HEK293T (cell line): ENCODE measurements at regions not wholly inside any gene's neighbourhood (a gene's known extent, or its start where the extent isn't known, plus 50 kb on each side); places are given as distances from the start of the nearest gene placed in this dataset.

Experiments used
- CTCF ChIA-PET: fragments of 350-600 bp; formaldehyde crosslinking; extraction: SDS; loops from one replicate; lab custom pipeline; 2021; ENCODE audit warnings: antibody characterized with exemption, inconsistent platforms; lab: Yijun Ruan, JAX
- POLR2A ChIA-PET: fragments of 350-600 bp; formaldehyde crosslinking; extraction: SDS; loops from one replicate; lab custom pipeline; 2020; ENCODE audit warnings: antibody characterized with exemption, inconsistent platforms; lab: Yijun Ruan, JAX
- DNase-seq: peaks from one replicate; pipeline ENCODE4 v3.0.0; 2012; ENCODE audit warnings: mixed read lengths; ENCODE audit errors: extremely low spot score
- ARNT ChIP-seq: fragments of 450-650 bp; IDR thresholded peaks from 2 replicates; pipeline ENCODE4 v1.6.1; 2017; ENCODE audit warnings: mild to moderate bottlenecking
- BHLHE40 ChIP-seq: fragments of 450-650 bp; IDR thresholded peaks from 2 replicates; pipeline ENCODE4 v1.6.1; 2016; ENCODE audit warnings: mild to moderate bottlenecking, moderate library complexity, borderline replicate concordance
- CTBP1 ChIP-seq: fragments of 450-650 bp; IDR thresholded peaks from 2 replicates; pipeline ENCODE4 v1.6.1; 2016; ENCODE audit warnings: borderline replicate concordance
- ELF4 ChIP-seq: fragments of 450-650 bp; IDR thresholded peaks from 2 replicates; pipeline ENCODE4 v1.6.1; 2017; ENCODE audit warnings: antibody characterized with exemption
- FOXA1 ChIP-seq: fragments of 450-650 bp; IDR thresholded peaks from 2 replicates; pipeline ENCODE4 v1.6.1; 2016; ENCODE audit warnings: mild to moderate bottlenecking
- FOXK2 ChIP-seq: fragments of 450-650 bp; IDR thresholded peaks from 2 replicates; pipeline ENCODE4 v1.6.1; 2016; ENCODE audit warnings: mild to moderate bottlenecking
- FOXM1 ChIP-seq: fragments of 450-650 bp; IDR thresholded peaks from 2 replicates; pipeline ENCODE4 v1.6.1; 2017; ENCODE audit warnings: mild to moderate bottlenecking, borderline replicate concordance
- HDGF ChIP-seq: fragments of 450-650 bp; IDR thresholded peaks from 2 replicates; pipeline ENCODE4 v1.6.1; 2017; ENCODE audit warnings: antibody characterized with exemption, borderline replicate concordance
- L3MBTL2 ChIP-seq: fragments of 450-650 bp; conservative IDR thresholded peaks from 2 replicates; pipeline ENCODE4 v1.6.1; 2016; ENCODE audit warnings: mild to moderate bottlenecking
- LEF1 ChIP-seq: fragments of 450-650 bp; IDR thresholded peaks from 2 replicates; pipeline ENCODE4 v1.6.1; 2017; ENCODE audit warnings: mild to moderate bottlenecking, borderline replicate concordance
- NFRKB ChIP-seq: fragments of 450-650 bp; IDR thresholded peaks from 2 replicates; pipeline ENCODE4 v1.6.1; 2016; ENCODE audit warnings: mild to moderate bottlenecking, moderate library complexity
- SP1 ChIP-seq: fragments of 450-650 bp; IDR thresholded peaks from 2 replicates; pipeline ENCODE4 v1.6.1; 2017
- SUZ12 ChIP-seq: fragments of 450-650 bp; IDR thresholded peaks from 2 replicates; pipeline ENCODE4 v1.6.1; 2016; ENCODE audit warnings: mild to moderate bottlenecking
- TARDBP ChIP-seq: fragments of 450-650 bp; IDR thresholded peaks from 2 replicates; pipeline ENCODE4 v1.6.1; 2016
- ZNF384 ChIP-seq: fragments of 450-650 bp; IDR thresholded peaks from 2 replicates; pipeline ENCODE4 v1.6.1; 2016
- TF ChIP-seq, protein P1 (sequence below): fragments of 450-650 bp; IDR thresholded peaks from 2 replicates; pipeline ENCODE4 v1.6.1; 2016

- ChIA-PET CTCF (no interaction called here), POLR2A (no interaction called here)
- TF ChIP-seq FOXM1 (no peak), ZNF384 (no peak), BHLHE40 (no peak), TARDBP (no peak), FOXK2 (no peak), SUZ12 (no peak), ARNT (no peak), LEF1 (no peak), ELF4 (no peak), NFRKB (no peak), SP1 (no peak), FOXA1 (no peak), CTBP1 (no peak), L3MBTL2 (no peak), HDGF (no peak)
- TF ChIP-seq, protein P1, sequence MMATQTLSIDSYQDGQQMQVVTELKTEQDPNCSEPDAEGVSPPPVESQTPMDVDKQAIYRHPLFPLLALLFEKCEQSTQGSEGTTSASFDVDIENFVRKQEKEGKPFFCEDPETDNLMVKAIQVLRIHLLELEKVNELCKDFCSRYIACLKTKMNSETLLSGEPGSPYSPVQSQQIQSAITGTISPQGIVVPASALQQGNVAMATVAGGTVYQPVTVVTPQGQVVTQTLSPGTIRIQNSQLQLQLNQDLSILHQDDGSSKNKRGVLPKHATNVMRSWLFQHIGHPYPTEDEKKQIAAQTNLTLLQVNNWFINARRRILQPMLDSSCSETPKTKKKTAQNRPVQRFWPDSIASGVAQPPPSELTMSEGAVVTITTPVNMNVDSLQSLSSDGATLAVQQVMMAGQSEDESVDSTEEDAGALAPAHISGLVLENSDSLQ: no peak
- no peak for DNase-seq
Measured at GRCh38 chr4:119696963-119697362, 68.4 kb upstream of the PDE5A start.

- POLR2A ChIA-PET: no interaction called here
- TF ChIP-seq FOXA1 (no peak), CTBP1 (no peak), HDGF (no peak), ELF4 (no peak), ZNF384 (no peak), FOXM1 (no peak), SP1 (no peak), LEF1 (no peak), L3MBTL2 (no peak), NFRKB (no peak), TARDBP (no peak), BHLHE40 (no peak)
- TF ChIP-seq, protein P1: no peak
- DNase-seq: no peak
- CTCF ChIA-PET: no interaction called here
Measured at GRCh38 chr4:119695216-119695615, 66.6 kb upstream of the PDE5A start.

- CTCF ChIA-PET: no interaction called here
- DNase-seq: no peak
Measured at GRCh38 chr4:119693126-119693525, 64.5 kb upstream of the PDE5A start.

DNA sequence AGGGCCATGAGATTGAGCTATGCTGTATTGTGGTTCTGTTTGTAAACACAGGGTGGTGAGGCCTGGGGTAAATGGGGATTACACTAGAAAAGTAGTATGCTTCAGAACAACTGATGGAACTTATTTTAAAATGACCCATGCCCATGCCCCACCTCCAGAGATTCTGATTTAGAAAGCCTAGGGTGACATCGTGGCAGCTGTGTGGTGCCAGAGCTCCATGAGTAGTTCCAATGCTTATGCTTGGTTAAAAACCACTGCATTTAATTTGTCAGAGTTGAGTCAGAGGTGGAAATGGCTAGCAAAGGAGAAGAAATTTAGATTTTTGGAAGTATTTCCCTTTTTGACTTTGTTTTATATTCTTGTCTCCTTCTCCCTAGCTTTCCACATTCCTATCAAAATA is 63.4 kb upstream of the PDE5A start:
- no peak for TF ChIP-seq CTBP1
- TF ChIP-seq ELF4: no peak
- no peak for TF ChIP-seq FOXA1
- no peak for TF ChIP-seq ARNT
- TF ChIP-seq, protein P1: no peak
- TF ChIP-seq FOXK2: no peak
- TF ChIP-seq L3MBTL2: no peak
- TF ChIP-seq SP1: no peak
- TF ChIP-seq SUZ12: no peak
- TF ChIP-seq FOXM1: no peak
- no peak for TF ChIP-seq LEF1
- TF ChIP-seq ZNF384: no peak
- no peak for TF ChIP-seq TARDBP
- no peak for TF ChIP-seq HDGF
- DNase-seq: no peak
- ChIA-PET CTCF (interaction anchor here (0.6 kb wide), 1 partner anchor 353 kb away, joined by 6 read pairs; no protein-coding TSS in a partner anchor), POLR2A (no interaction called here)

More at GRCh38 chr4:119693126-119693525, 64.5 kb upstream of the PDE5A start:
- POLR2A ChIA-PET: no interaction called here
- TF ChIP-seq SUZ12 (no peak), FOXM1 (no peak), TARDBP (no peak), BHLHE40 (no peak), L3MBTL2 (no peak), ZNF384 (no peak), ELF4 (no peak), FOXK2 (no peak), CTBP1 (no peak), NFRKB (no peak), SP1 (no peak), LEF1 (no peak), FOXA1 (no peak), ARNT (no peak), HDGF (no peak)
- TF ChIP-seq, protein P1: no peak

DNA sequence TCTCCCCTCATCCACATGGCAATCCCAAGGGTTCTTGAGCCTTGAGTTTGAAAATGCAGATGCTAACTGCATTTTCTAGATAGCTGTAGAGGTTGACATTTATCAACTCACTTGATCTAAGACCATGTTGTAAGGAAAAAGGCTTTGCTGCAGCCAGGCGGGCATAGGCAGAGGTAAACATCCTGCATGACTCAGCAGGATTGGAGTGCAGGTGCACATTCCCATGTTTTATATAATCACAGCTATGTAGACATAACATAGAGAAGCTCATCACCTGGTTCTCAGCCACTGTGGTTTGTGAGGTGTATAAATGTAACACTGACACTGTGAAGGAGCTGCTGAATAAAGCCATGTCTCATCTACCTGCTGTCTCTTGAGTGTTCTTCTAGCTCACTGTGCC is 62.3 kb upstream of the PDE5A start:
- DNase-seq: no peak
- POLR2A ChIA-PET: no interaction called here
- CTCF ChIA-PET: no interaction called here
- TF ChIP-seq ZNF384: no peak
- no peak for TF ChIP-seq FOXM1

- CTCF ChIA-PET: no interaction called here
- POLR2A ChIA-PET: interaction anchor here (1.0 kb wide), 1 partner anchor 42 kb away, joined by 3 read pairs; no protein-coding TSS in a partner anchor
- DNase-seq: no peak
- TF ChIP-seq LEF1 (no peak), ARNT (no peak), L3MBTL2 (no peak), SP1 (no peak), ZNF384 (no peak), FOXK2 (no peak), ELF4 (no peak), FOXA1 (no peak), NFRKB (no peak)
- TF ChIP-seq, protein P1: no peak
Measured at GRCh38 chr4:119688446-119688845, 59.8 kb upstream of the PDE5A start.
